Stimulated activated CD8-positive, alpha-beta memory T cell treated with anti-CD3 and anti-CD28 coated beads, Interleukin-7, amount 100 ng/mL, for 24 hours (primary cell): ENCODE measurements at regions not wholly inside any gene's neighbourhood (a gene's known extent, or its start where the extent isn't known, plus 50 kb on each side); places are given as distances from the start of the nearest gene placed in this dataset.
A peak's percentile ranks its signal among the peaks of the same experiment; 100 is the strongest.

ENCODE experiments used
- DNase-seq: peaks from one replicate; pipeline ENCODE4 v3.0.0-alpha.2; 2020; ENCODE audit warnings: low read depth

DNA sequence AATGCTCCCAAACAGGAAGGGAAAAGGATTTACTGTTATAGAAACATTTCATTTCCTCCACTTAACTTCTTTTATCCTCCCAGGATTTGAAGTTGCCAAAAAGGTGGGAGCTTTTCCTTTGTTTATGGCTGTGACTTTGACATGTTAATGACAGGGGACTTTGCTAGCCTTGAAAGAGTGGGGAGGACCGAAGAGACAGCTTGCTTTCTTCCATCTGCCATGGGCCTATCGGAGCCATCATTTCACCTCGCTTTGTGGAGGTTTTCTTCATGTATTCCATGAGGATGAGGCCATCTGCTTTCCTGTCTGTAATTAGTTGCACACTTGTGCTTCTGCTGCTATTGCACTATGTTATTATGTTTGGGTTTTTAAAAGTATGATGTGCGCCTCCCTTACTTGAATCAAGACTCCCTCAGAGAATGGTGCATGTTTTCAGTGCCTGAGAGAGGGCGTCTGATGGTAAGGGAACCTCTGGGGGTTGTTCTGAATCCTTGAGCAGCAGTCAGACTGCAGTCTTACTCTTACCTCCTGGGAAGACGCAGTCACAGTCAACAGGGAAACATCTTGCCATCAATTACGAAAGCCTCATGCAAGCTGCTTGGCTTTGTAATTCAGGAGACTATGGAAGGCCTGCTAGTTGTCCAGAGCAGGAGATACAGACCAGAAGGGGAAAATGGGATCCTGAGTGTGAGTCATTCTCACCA lies 173.3 kb upstream of the MGAT5 start:
- DNase-seq, result no peak

DNA sequence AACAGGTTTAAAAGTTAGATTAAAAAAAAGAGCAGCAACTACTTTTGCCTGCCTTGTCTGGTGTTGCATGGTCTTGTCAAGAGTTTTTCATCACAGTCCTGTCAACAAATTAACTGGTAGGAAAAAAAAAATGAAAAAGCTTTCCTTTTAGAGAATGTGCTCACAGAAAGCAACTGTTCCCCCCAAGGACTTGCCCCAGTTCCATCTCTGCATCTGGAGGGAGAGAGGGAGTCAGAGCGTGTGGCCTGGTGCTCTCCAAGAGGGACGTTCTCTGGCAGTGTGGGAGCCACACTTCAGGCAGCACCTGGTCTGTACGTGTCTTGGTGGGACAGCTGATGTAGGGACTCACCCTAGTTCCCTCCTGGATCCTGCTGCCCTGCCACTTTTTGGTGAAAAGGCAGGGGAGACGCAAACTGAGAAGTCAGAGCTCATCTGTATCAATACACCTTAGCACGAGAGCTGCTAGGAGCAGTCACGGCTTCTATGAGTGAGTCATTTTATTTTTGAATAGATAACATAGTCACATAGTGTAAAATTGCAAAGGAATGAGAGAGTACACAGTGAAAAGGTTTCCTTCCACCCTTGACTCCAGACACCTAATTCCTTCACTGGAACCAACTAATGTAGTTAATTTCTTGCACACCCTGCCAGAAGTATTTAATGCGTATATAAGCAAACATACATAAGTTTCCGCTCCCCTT lies 172.5 kb upstream of the MGAT5 start:
- no peak for DNase-seq

GRCh38 chr2:134083548-134083947 lies 170.3 kb upstream of the MGAT5 start:
- DNase-seq, result no peak

DNA sequence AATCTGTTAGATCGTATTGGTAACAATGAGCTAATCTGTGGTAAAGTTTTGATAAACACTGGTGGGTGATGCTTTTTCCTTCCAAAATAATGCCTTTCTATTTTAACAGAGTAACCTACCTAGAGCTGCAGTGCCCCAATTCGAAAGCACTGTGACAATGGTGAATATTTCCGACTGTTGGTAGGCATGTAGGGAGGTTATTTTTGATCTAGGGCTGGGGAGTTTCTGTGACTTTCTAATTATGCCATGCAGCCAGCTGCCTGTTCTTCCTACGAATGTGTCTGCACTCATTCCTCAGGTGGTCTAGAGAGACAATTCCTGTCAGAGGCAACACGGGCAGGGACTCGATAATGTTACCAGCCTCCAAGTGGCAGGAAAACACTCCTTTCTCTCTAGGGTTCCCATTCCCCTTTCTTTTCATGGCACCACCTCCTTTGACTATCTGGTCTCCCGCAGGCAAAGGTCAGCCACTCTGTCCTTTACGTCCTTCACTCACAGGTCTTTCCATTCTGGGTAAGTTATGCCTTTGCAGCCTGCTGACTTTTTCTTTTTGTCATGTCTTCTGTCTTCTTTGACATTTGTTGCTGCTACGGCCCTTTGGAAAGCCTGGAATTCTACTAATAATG lies 167.2 kb upstream of the MGAT5 start:
- no peak for DNase-seq

- DNase-seq, result no peak
Measured at GRCh38 chr2:134087371-134087921, 166.4 kb upstream of the MGAT5 start.

GRCh38 chr2:134089454-134089853 lies 164.4 kb upstream of the MGAT5 start:
- no peak for DNase-seq

DNA sequence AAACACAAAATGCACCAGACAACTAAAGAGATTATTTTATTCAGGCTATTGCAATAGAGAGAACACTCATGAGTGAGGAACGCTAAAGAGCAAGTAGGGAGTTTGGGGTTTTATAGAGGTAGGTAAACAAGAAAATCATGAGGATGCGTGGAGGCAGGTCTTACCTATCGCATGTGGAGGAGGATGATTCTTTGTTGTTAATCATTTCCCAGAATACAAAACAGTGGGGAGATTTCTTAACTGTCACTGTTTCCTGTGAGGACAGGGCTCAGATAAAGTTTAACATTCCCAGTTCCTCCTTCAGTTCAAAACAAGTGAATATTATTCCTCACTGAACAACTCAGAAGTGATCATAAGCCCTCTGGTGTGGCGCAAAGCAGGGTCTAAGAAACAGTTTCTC lies 156.1 kb upstream of the MGAT5 start:
- no peak for DNase-seq

GRCh38 chr2:134098321-134098720 lies 155.6 kb upstream of the MGAT5 start:
- DNase-seq, result no peak

- DNase-seq, result no peak
Measured at GRCh38 chr2:134099273-134099672, 154.6 kb upstream of the MGAT5 start.

- DNase-seq, result no peak
Measured at GRCh38 chr2:134103196-134103595, 150.7 kb upstream of the MGAT5 start.

DNA sequence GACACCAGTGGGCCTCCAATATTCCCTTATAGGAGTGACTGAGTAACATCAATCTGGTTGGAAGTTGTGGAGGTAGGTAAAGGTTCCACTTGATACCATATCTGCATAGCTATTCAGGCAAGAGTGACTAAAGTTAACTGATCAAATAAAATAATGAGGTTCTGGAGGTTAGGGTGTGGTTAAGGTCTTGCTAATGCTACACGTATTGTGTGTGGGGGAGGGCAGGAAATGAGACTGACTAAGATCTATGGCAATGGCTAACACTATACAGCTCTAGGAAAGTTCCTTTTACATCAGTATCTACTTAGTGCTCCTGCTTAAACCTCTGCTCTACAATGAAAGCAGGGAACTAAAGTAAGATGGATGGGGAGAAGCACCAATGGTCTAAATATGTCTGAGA lies 149.1 kb upstream of the MGAT5 start:
- DNase-seq, result no peak

DNA sequence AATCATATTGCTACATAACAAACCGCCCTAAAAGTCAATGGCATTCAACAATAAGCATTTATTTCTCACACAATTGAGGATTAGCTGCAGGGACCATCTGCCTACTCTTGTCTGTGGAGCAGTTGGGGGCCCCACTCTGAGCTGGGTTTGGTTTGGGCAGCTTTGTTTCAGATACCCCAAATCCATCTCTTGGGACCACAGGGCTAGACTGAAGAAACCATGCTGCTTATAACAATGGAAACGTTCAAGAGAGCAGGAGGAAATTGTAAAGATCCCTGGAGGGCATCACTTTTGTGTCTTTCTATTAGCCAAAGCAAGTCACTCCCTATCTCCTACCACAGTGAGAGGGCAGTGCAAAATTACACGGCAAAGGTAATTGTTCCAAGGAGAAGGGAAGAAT lies 146.5 kb upstream of the MGAT5 start:
- no peak for DNase-seq

DNA sequence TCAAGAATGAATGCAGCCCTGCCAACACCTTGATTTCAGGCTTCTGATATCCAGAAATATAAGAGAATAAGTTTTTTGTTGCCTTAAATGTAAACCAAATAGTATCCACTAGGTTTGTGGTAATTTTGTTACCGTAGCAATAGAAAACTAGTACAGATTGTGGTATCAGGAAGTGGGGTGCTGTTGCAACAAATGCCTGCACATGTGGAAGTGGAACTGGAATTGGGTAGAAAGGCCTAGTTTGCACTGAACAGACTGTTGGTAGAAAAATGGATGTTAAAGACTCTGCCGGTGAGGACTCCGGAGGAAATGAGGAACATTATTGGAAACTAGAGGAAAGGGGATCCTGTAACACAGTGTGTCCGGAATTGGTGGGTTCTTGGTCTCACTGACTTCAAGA lies 145.8 kb upstream of the MGAT5 start:
- no peak for DNase-seq

DNA sequence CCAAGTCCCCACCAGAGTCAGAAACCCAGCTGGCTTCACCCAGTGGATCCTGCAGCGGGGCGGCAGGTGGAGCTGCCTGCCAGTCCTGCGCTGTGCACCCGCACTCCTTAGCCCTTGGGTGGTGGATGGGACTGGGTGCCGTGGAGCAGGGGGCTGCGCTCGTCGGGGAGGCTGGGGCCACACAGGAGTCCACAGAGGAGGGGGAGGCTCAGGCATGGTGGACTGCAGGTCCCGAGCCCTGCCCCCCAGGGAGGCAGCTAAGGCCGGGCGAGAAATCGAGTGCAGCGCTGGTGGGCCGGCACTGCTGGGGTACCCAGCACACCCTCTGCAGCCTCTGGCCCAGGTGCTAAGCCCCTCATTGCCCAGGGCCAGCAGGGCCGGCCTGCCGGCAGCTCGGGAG lies 144.6 kb upstream of the MGAT5 start:
- no peak for DNase-seq

- DNase-seq, result no peak
Measured at GRCh38 chr2:134109725-134110124, 144.1 kb upstream of the MGAT5 start.

DNA sequence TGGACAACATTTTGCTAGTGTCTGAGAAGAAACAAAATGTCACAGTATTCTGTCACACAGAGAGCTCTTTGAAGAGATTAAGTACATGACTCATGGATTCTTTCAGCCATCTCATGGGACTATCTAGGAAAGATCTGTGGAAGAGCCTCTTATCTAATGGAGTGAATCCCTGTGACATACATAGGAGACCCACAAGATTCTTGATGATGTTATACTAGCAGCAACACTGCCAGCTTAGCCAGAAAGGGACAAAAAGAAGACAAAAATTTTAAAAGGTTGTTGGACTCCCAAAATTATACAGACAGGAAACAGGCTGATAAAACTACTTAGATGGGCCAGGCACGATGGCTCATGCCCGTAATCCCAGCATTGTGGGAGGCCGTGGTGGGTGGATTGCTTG lies 143.3 kb upstream of the MGAT5 start:
- DNase-seq, result no peak

DNA sequence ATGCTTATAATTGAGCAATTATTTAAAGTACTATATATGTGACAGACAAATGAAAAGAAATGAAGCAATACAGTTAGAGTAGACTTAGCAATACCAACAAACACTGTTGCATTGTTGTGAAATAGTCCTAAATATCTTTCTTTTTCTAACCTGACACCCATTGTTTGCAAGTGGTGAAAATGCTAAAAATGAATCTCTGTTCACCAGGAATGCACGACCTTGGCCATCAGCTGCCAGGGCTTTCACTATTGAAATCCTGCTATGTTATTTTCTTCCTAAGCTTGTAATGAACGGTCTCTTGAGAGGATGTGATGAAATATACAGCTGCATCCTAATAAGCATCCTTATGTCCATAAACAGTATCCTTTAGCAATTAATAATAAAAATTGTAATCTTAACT lies 136.2 kb upstream of the MGAT5 start:
- DNase-seq, result no peak

GRCh38 chr2:134118279-134119116 lies 135.4 kb upstream of the MGAT5 start:
- DNase-seq, result peak; percentile 59

DNA sequence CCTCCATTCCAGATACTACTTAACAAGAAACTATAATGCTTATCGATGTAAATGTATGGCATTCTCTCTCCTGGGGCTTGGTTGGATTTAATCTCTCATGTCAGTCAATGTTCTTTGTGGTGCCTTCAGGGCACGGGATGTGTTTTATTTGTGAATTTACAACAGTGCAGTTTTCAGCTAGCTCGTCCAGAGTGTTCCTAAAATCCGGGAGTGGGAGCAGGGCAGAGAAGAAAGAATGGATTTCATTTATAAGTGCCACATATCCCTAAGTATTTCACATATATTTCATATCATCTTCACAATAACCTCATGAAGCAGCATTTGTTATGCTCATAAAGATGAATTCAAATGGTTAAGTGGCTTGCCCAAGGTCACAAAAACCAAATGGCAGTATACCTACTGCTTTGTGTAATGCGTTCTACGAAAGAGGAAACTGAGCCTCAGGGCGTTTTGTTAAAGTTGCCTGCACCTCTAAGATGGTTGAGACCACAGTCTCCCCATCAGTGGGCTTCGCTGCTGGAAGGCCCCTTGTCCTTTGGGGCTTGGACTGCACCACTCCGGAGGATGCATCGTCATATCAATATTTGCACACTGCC lies 134.7 kb upstream of the MGAT5 start:
- no peak for DNase-seq

- peak; percentile 67 for DNase-seq
Measured at GRCh38 chr2:134119713-134120405, 134.0 kb upstream of the MGAT5 start.

DNA sequence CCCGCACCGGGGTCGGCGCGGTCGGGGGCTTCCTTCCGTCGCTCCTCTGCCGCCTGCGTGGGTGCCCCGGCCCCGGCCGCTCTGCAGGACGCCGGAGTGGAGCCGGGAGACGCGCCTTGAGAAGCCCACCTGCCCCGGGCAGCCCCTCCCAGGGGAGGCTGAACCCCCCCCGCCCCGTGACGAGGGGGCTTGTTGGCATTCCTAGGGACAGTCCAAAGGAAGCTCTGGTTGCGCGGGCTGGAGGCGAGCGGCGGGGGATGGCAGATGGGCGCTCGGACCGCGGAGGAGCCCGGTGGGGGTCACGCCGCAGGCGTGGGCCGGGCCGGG lies 133.5 kb upstream of the MGAT5 start:
- no peak for DNase-seq
